ENCODE measurements at regions not wholly inside any gene's neighbourhood (a gene's known extent, or its start where the extent isn't known, plus 50 kb on each side); places are given as distances from the start of the nearest gene placed in this dataset.

DNA sequence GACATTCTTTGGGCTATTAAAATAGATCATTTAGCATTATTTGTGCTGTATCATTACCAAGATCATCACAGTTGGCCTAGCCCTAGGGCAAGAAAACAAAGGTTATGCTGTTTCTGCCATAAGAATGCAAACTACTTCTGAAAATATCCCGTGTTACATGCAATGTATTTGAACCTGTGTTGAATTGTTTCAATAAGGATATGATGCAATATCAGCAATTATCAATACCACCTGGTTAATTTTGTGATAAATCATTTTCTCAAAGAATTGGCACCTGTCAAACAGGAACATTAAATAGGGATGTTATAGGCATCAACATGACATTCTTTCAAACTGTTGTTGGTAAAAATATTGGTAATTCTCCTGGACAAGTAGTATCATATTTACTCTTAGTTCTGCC is 2002.0 kb upstream of the CDH9 start:
- TF ChIP-seq, protein P1, sequence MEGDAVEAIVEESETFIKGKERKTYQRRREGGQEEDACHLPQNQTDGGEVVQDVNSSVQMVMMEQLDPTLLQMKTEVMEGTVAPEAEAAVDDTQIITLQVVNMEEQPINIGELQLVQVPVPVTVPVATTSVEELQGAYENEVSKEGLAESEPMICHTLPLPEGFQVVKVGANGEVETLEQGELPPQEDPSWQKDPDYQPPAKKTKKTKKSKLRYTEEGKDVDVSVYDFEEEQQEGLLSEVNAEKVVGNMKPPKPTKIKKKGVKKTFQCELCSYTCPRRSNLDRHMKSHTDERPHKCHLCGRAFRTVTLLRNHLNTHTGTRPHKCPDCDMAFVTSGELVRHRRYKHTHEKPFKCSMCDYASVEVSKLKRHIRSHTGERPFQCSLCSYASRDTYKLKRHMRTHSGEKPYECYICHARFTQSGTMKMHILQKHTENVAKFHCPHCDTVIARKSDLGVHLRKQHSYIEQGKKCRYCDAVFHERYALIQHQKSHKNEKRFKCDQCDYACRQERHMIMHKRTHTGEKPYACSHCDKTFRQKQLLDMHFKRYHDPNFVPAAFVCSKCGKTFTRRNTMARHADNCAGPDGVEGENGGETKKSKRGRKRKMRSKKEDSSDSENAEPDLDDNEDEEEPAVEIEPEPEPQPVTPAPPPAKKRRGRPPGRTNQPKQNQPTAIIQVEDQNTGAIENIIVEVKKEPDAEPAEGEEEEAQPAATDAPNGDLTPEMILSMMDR (IDR thresholded peaks at IDR 0.05; ENCODE audit: borderline replicate concordance, control extremely low read depth, extremely low read depth, insufficient read depth, missing control alignments): no peak
- in situ Hi-C loops (cut with MboI; ENCODE audit: low sequenced_read_pairs, unreplicated experiment): no loop called here
- DNase-seq (ENCODE audit: low spot score): no peak

DNA sequence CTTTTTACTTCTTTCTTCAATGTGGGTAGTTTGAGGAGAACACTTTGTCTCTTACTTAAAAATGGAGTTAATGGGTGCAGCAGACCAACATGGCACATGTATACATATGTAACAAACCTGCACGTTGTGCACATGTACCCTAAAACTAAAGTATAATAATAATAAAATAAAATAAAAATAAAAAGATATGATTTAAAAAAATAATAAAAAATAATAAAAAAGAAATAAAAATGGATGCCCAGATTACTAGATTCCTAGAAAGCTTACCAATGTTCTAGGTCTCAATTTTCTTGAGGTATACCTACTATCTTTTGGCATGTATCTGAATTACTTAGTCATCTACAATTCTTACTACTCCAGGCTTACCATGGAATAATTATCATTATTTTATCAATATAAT is 2001.6 kb upstream of the CDH9 start:
- DNase-seq (ENCODE audit: low spot score): no peak
- in situ Hi-C loops (cut with MboI; ENCODE audit: low sequenced_read_pairs, unreplicated experiment): no loop called here
- TF ChIP-seq, protein P1 (IDR thresholded peaks at IDR 0.05; ENCODE audit: borderline replicate concordance, control extremely low read depth, extremely low read depth, insufficient read depth, missing control alignments): no peak

DNA sequence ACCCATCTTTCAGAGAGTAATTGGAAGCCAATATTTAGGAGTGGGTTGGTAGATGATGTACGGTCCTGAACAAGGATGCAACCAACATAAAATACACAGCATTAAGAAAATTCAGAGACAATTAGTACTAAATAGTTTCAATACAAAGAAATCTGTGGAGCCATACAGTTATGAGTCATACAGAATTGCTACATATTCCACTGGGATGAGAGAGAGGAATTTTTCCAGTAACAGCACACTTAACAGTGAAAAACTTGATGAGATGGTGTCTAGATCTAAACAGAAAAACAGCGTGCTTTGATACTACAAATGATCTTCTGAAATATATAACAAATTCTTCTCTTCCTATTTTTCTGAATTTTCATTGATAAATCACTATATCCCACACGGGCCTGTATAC is 1999.3 kb upstream of the CDH9 start:
- TF ChIP-seq, protein P1 (IDR thresholded peaks at IDR 0.05; ENCODE audit: borderline replicate concordance, control extremely low read depth, extremely low read depth, insufficient read depth, missing control alignments): no peak
- in situ Hi-C loops (cut with MboI; ENCODE audit: low sequenced_read_pairs, unreplicated experiment): no loop called here
- DNase-seq (ENCODE audit: low spot score): no peak

DNA sequence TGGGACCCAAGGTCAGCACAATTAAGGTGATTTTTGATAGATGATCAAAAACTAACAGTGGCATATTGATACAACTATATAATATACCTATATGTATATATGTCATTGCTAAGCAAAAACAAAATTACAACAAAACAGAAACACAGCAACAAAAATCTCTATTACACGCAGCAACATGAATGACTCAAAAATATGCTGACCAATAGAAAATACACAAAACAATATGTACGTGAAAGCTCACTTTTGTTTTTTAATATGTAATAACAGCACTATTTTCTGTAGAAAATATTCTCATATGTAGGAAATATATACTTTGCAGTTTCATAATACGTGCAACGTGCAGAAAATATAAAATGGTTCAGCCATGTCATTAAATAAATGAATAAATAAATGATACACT is 1985.7 kb upstream of the CDH9 start:
- TF ChIP-seq, protein P1 (IDR thresholded peaks at IDR 0.05; ENCODE audit: borderline replicate concordance, control extremely low read depth, extremely low read depth, insufficient read depth, missing control alignments): no peak
- in situ Hi-C loops (cut with MboI; ENCODE audit: low sequenced_read_pairs, unreplicated experiment): no loop called here
- no peak for DNase-seq (ENCODE audit: low spot score)

DNA sequence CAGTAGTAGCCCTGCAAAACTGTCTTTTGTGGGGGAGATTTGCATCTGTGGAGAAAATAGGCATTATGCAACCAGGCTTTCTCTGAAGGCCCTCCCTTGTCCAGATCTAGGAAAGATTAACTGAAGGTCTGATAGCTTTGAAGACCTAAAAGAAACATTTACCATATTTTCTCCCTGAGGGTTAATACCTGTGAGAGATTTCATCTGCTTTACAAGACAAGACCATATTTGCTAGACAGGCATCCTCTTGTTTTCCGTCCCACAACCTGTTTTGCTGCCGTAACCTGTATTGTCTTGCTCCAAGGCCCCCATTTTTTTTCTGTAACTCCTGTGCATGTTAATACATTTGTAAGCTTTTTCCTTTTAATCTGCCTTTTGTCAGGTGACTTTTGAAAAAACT is 1985.2 kb upstream of the CDH9 start:
- in situ Hi-C loops (cut with MboI; ENCODE audit: low sequenced_read_pairs, unreplicated experiment): no loop called here
- TF ChIP-seq, protein P1 (IDR thresholded peaks at IDR 0.05; ENCODE audit: borderline replicate concordance, control extremely low read depth, extremely low read depth, insufficient read depth, missing control alignments): no peak
- no peak for DNase-seq (ENCODE audit: low spot score)

DNA sequence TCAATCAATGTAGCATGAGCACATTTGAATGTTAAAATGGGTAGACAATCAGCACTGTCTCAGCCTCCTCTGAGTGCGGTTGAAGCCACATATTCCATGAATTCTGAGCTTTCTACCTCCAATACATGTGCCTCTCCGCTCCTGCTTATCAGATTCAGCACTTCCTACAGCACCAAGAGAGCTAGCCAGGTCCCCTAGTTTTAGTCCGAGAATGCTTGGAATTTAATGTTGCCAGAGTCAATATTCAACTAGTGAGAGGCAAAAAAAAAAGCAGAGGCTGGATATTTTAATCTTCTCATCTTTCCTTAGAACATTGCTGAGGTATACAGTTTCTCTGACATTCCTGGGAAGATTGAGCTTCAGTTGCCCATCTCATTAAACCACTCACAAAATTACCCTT is 1979.1 kb upstream of the CDH9 start:
- TF ChIP-seq, protein P1 (IDR thresholded peaks at IDR 0.05; ENCODE audit: borderline replicate concordance, control extremely low read depth, extremely low read depth, insufficient read depth, missing control alignments): no peak
- in situ Hi-C loops (cut with MboI; ENCODE audit: low sequenced_read_pairs, unreplicated experiment): no loop called here
- DNase-seq (ENCODE audit: low spot score): no peak

DNA sequence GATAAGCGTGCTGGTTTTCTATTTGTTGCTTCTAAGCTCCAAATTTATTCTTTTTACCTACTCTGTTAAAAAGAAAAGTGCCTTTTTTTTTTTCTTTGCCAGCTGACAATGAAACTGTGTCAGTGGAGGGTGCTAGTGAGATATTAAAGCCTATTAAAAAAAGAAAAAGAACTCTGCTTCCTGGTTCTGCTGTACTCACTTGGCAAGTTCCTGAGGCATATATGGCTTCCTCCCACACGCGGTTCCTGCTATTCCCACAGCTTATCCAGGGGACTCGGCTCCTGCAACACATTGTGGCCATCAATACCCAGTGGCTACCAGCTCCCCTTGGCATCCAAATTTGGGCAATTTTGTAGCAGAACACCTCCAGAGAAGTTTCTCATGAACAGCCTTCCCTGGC is 1977.7 kb upstream of the CDH9 start:
- TF ChIP-seq, protein P1 (IDR thresholded peaks at IDR 0.05; ENCODE audit: borderline replicate concordance, control extremely low read depth, extremely low read depth, insufficient read depth, missing control alignments): no peak
- in situ Hi-C loops (cut with MboI; ENCODE audit: low sequenced_read_pairs, unreplicated experiment): no loop called here
- no peak for DNase-seq (ENCODE audit: low spot score)

Measured in GM13976 (cell line).